Keratinocyte (primary cell): ENCODE measurements at regions not wholly inside any gene's neighbourhood (a gene's known extent, or its start where the extent isn't known, plus 50 kb on each side); places are given as distances from the start of the nearest gene placed in this dataset.

ENCODE experiments used
- CTCF ChIP-seq, 3 experiments: IDR thresholded peaks in 1 of 3; conservative IDR thresholded peaks in 1 of 3; optimal IDR thresholded peaks in 1 of 3; 2 replicates in 2 of 3; 3 replicates in 1 of 3; pipeline versions ENCODE3 to v1.5.1; 2011; ENCODE audit warnings: low read length in 3 of 3, mild to moderate bottlenecking in 3 of 3, moderate library complexity in 2 of 3, control low read depth in 1 of 3, inconsistent platforms in 1 of 3; ENCODE audit not compliant: insufficient read depth in 2 of 3; ENCODE audit errors: extremely low read depth in 1 of 3
- EZH2 ChIP-seq: IDR thresholded peaks from one replicate; pipeline ENCODE4 v1.6.1; 2012; ENCODE audit warnings: inconsistent platforms, mild to moderate bottlenecking, low read length, moderate library complexity

GRCh38 chr6:97653517-97653916, 370.5 kb upstream of the MMS22L start:
- TF ChIP-seq CTCF (optimal IDR thresholded peaks at IDR 0.05 in 1 of 3, IDR thresholded peaks at IDR 0.05 in 1 of 3, conservative IDR thresholded peaks at IDR 0.05 in 1 of 3; ENCODE audit: extremely low read depth in 1 of 3, insufficient read depth in 2 of 3, low read length in 3 of 3) (no peak), EZH2 (no peak)
